Stimulated activated CD8-positive, alpha-beta memory T cell treated with anti-CD3 and anti-CD28 coated beads, Interleukin-15, amount 100 ng/mL, for 24 hours (primary cell): ENCODE measurements at regions not wholly inside any gene's neighbourhood (a gene's known extent, or its start where the extent isn't known, plus 50 kb on each side); places are given as distances from the start of the nearest gene placed in this dataset.

ENCODE experiments used
- DNase-seq: peaks from one replicate; pipeline ENCODE4 v3.0.0-alpha.2; 2020; ENCODE audit warnings: low read depth

- no peak for DNase-seq
Observed at GRCh38 chr1:29703596-29704370, 467.5 kb downstream of the PTPRU start.

GRCh38 chr1:29700491-29700890 is 464.2 kb downstream of the PTPRU start:
- DNase-seq: no peak

- no peak for DNase-seq
Observed at GRCh38 chr1:29698626-29699025, 462.3 kb downstream of the PTPRU start.

- no peak for DNase-seq
Observed at GRCh38 chr1:29698033-29698432, 461.7 kb downstream of the PTPRU start.

GRCh38 chr1:29697391-29697780 is 461.1 kb downstream of the PTPRU start:
- no peak for DNase-seq

GRCh38 chr1:29696656-29697390 is 460.5 kb downstream of the PTPRU start:
- no peak for DNase-seq

- DNase-seq: no peak
Observed at GRCh38 chr1:29695803-29696202, 459.5 kb downstream of the PTPRU start.

GRCh38 chr1:29695036-29695435 is 458.7 kb downstream of the PTPRU start:
- no peak for DNase-seq

- DNase-seq: no peak
Observed at GRCh38 chr1:29691499-29691898, 455.2 kb downstream of the PTPRU start.

GRCh38 chr1:29690156-29690555 is 453.8 kb downstream of the PTPRU start:
- no peak for DNase-seq

GRCh38 chr1:29689372-29690030 is 453.2 kb downstream of the PTPRU start:
- no peak for DNase-seq

GRCh38 chr1:29688471-29689365 is 452.4 kb downstream of the PTPRU start:
- no peak for DNase-seq

- DNase-seq: no peak
Observed at GRCh38 chr1:29687601-29688244, 451.4 kb downstream of the PTPRU start.

- no peak for DNase-seq
Observed at GRCh38 chr1:29687166-29687565, 450.8 kb downstream of the PTPRU start.

- DNase-seq: no peak
Observed at GRCh38 chr1:29686012-29686930, 449.9 kb downstream of the PTPRU start.

GRCh38 chr1:29685387-29685786 is 449.1 kb downstream of the PTPRU start:
- no peak for DNase-seq

- no peak for DNase-seq
Observed at GRCh38 chr1:29684141-29684540, 447.8 kb downstream of the PTPRU start.

- no peak for DNase-seq
Observed at GRCh38 chr1:29683472-29683871, 447.1 kb downstream of the PTPRU start.

GRCh38 chr1:29682919-29683295 is 446.6 kb downstream of the PTPRU start:
- DNase-seq: no peak

- DNase-seq: no peak
Observed at GRCh38 chr1:29682171-29682918, 446.0 kb downstream of the PTPRU start.
